HEK293 (cell line): ENCODE measurements at regions not wholly inside any gene's neighbourhood (a gene's known extent, or its start where the extent isn't known, plus 50 kb on each side); places are given as distances from the start of the nearest gene placed in this dataset.

ENCODE experiments used
- CTCF ChIA-PET: fragments of 350-600 bp; formaldehyde crosslinking; extraction: SDS; loops from one replicate; lab custom pipeline; 2021; ENCODE audit warnings: antibody characterized with exemption; lab: Yijun Ruan, JAX
- POLR2A ChIA-PET: fragments of 300-600 bp; formaldehyde crosslinking; extraction: SDS; loops from one replicate; lab custom pipeline; 2020; ENCODE audit warnings: antibody characterized with exemption, inconsistent platforms; lab: Yijun Ruan, JAX
- H3K27ac ChIP-seq: fragments of 200-500 bp; sonication (Bioruptor generic); 2 replicates; pipeline ENCODE4 v1.5.1; 2014; ENCODE audit warnings: low read depth, low read length, control low read depth, inconsistent platforms; ENCODE audit errors: extremely low read depth
- H3K36me3 ChIP-seq, 2 experiments: fragments of 200-500 bp in 1 of 2; sonication (Bioruptor generic) in 1 of 2; 1 replicate in 1 of 2; 2 replicates in 1 of 2; pipeline ENCODE4 v1.5.1; 2014 to 2017; ENCODE audit warnings: inconsistent platforms in 2 of 2, low read length in 2 of 2; ENCODE audit not compliant: control insufficient read depth in 2 of 2, insufficient read depth in 1 of 2
- H3K4me1 ChIP-seq: fragments of 200-500 bp; sonication (Bioruptor generic); 2 replicates; pipeline ENCODE4 v1.5.1; 2014; ENCODE audit warnings: mild to moderate bottlenecking, low read length, inconsistent platforms; ENCODE audit not compliant: control insufficient read depth, insufficient read depth
- H3K4me3 ChIP-seq: 2 replicates; pipeline ENCODE4 v1.5.1; 2011; ENCODE audit warnings: low read depth, mild to moderate bottlenecking, control low read depth, low read length, moderate library complexity
- H3K9me3 ChIP-seq: fragments of 200-500 bp; sonication (Bioruptor generic); 2 replicates; pipeline ENCODE4 v1.5.1; 2014; ENCODE audit warnings: low read depth, low read length, inconsistent platforms; ENCODE audit not compliant: control insufficient read depth, insufficient read depth
- GLI4 ChIP-seq: fragments of 450-650 bp; formaldehyde crosslinking; IDR thresholded peaks from 2 replicates; pipeline ENCODE4 v1.5.1; 2016; ENCODE audit warnings: missing biosample characterization, missing genetic modification characterization
- MEIS1 ChIP-seq: sonication (generic); formaldehyde crosslinking; IDR thresholded peaks from 2 replicates; pipeline ENCODE4 v1.8.1; 2022; ENCODE audit warnings: missing genetic modification reagents, mild to moderate bottlenecking, borderline replicate concordance
- SCRT1 ChIP-seq: fragments of 450-650 bp; formaldehyde crosslinking; IDR thresholded peaks from 2 replicates; pipeline ENCODE4 v1.5.1; 2016; ENCODE audit warnings: missing biosample characterization, missing genetic modification characterization, borderline replicate concordance
- TRIM28 ChIP-seq: IDR thresholded peaks from 2 replicates; pipeline ENCODE4 v1.6.1; 2011; ENCODE audit warnings: low read length, control low read depth, borderline replicate concordance
- YY2 ChIP-seq: fragments of 450-650 bp; formaldehyde crosslinking; IDR thresholded peaks from 2 replicates; pipeline ENCODE4 v1.5.1; 2016; ENCODE audit warnings: missing biosample characterization, missing genetic modification characterization
- ZNF146 ChIP-seq: fragments of 450-650 bp; formaldehyde crosslinking; IDR thresholded peaks from 2 replicates; pipeline ENCODE4 v1.5.1; 2016; ENCODE audit warnings: missing biosample characterization, missing genetic modification characterization
- ZNF157 ChIP-seq: fragments of 450-650 bp; formaldehyde crosslinking; IDR thresholded peaks from 2 replicates; pipeline ENCODE4 v1.5.1; 2016; ENCODE audit warnings: missing biosample characterization, missing genetic modification characterization
- ZNF202 ChIP-seq: fragments of 450-650 bp; formaldehyde crosslinking; IDR thresholded peaks from 2 replicates; pipeline ENCODE4 v1.5.1; 2016; ENCODE audit warnings: missing biosample characterization, missing genetic modification characterization, borderline replicate concordance
- ZNF24 ChIP-seq: fragments of 450-650 bp; formaldehyde crosslinking; IDR thresholded peaks from 2 replicates; pipeline ENCODE4 v1.5.1; 2016; ENCODE audit warnings: missing biosample characterization, missing genetic modification characterization
- ZNF391 ChIP-seq: fragments of 450-650 bp; formaldehyde crosslinking; IDR thresholded peaks from 2 replicates; pipeline ENCODE4 v1.5.1; 2016; ENCODE audit warnings: low read depth, missing biosample characterization, missing genetic modification characterization, borderline replicate concordance
- ZNF658 ChIP-seq: fragments of 450-650 bp; formaldehyde crosslinking; IDR thresholded peaks from 2 replicates; pipeline ENCODE4; 2016; ENCODE audit warnings: missing biosample characterization, missing genetic modification characterization
- ZNF776 ChIP-seq: fragments of 450-650 bp; formaldehyde crosslinking; IDR thresholded peaks from 2 replicates; pipeline ENCODE4 v1.5.0; 2017; ENCODE audit warnings: missing biosample characterization, missing genetic modification characterization, borderline replicate concordance
- TF ChIP-seq, protein P1 (sequence below): fragments of 450-650 bp; formaldehyde crosslinking; IDR thresholded peaks from 2 replicates; pipeline ENCODE4 v1.5.1; 2016; ENCODE audit warnings: missing biosample characterization, missing genetic modification characterization, low read depth
- TF ChIP-seq, protein P2 (sequence below): fragments of 450-650 bp; formaldehyde crosslinking; IDR thresholded peaks from 2 replicates; pipeline ENCODE4 v1.5.1; 2016; ENCODE audit warnings: missing biosample characterization, missing genetic modification characterization, borderline replicate concordance
- TF ChIP-seq, protein P3 (sequence below): fragments of 450-650 bp; formaldehyde crosslinking; IDR thresholded peaks from 2 replicates; pipeline ENCODE4 v1.5.1; 2016; ENCODE audit warnings: missing biosample characterization, missing genetic modification characterization
- TF ChIP-seq, protein P4 (sequence below): fragments of 450-650 bp; formaldehyde crosslinking; IDR thresholded peaks from 2 replicates; pipeline ENCODE4 v1.5.1; 2016; ENCODE audit warnings: missing biosample characterization, missing genetic modification characterization
- TF ChIP-seq, protein P5 (sequence below): fragments of 450-650 bp; formaldehyde crosslinking; IDR thresholded peaks from 2 replicates; pipeline ENCODE4 v1.5.1; 2016; ENCODE audit warnings: missing biosample characterization, missing genetic modification characterization

DNA sequence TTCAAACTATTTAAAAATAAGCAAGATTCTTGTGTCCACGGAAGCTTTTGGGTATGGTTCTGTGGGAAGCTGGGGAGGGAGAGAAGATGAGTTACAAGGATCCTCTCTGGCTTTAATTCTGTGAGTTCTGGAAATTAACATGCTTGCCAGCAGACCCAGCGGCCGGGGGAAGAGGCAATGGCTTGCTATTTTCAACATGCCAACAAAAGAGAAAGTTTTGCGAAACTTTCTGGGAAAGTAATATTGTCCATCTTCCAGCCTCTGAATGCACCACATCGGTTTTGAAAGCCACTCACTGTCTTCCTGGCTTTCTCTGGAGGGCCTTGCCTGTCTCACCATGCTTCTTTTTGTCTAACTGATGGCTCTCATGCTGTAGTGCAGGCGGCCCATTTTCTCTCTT, 85.7 kb downstream of the EN1 start:
- Histone ChIP-seq H3K9me3 (no peaks in the 10 kb centered on the region), H3K4me1 (no peaks in the 10 kb centered on the region), H3K4me3 (no peak overlapping the region), H3K27ac (no peak overlapping the region), H3K36me3 (no peaks in the 10 kb centered on the region)
- TF ChIP-seq ZNF391 (tag by site-specific recombination) (no peak), ZNF658 (tag by site-specific recombination) (no peak), ZNF157 (tag by site-specific recombination) (no peak), ZNF202 (no peak), TRIM28 (no peak), YY2 (tag by site-specific recombination) (no peak), ZNF24 (tag by site-specific recombination) (no peak), MEIS1 (CRISPR knock-in tag) (no peak), SCRT1 (tag by site-specific recombination) (no peak), ZNF146 (tag by site-specific recombination) (no peak), GLI4 (tag by site-specific recombination) (no peak), ZNF776 (tag by site-specific recombination) (no peak)
- TF ChIP-seq, protein P1, sequence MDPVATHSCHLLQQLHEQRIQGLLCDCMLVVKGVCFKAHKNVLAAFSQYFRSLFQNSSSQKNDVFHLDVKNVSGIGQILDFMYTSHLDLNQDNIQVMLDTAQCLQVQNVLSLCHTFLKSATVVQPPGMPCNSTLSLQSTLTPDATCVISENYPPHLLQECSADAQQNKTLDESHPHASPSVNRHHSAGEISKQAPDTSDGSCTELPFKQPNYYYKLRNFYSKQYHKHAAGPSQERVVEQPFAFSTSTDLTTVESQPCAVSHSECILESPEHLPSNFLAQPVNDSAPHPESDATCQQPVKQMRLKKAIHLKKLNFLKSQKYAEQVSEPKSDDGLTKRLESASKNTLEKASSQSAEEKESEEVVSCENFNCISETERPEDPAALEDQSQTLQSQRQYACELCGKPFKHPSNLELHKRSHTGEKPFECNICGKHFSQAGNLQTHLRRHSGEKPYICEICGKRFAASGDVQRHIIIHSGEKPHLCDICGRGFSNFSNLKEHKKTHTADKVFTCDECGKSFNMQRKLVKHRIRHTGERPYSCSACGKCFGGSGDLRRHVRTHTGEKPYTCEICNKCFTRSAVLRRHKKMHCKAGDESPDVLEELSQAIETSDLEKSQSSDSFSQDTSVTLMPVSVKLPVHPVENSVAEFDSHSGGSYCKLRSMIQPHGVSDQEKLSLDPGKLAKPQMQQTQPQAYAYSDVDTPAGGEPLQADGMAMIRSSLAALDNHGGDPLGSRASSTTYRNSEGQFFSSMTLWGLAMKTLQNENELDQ (tag by site-specific recombination), result no peak
- TF ChIP-seq, protein P2, sequence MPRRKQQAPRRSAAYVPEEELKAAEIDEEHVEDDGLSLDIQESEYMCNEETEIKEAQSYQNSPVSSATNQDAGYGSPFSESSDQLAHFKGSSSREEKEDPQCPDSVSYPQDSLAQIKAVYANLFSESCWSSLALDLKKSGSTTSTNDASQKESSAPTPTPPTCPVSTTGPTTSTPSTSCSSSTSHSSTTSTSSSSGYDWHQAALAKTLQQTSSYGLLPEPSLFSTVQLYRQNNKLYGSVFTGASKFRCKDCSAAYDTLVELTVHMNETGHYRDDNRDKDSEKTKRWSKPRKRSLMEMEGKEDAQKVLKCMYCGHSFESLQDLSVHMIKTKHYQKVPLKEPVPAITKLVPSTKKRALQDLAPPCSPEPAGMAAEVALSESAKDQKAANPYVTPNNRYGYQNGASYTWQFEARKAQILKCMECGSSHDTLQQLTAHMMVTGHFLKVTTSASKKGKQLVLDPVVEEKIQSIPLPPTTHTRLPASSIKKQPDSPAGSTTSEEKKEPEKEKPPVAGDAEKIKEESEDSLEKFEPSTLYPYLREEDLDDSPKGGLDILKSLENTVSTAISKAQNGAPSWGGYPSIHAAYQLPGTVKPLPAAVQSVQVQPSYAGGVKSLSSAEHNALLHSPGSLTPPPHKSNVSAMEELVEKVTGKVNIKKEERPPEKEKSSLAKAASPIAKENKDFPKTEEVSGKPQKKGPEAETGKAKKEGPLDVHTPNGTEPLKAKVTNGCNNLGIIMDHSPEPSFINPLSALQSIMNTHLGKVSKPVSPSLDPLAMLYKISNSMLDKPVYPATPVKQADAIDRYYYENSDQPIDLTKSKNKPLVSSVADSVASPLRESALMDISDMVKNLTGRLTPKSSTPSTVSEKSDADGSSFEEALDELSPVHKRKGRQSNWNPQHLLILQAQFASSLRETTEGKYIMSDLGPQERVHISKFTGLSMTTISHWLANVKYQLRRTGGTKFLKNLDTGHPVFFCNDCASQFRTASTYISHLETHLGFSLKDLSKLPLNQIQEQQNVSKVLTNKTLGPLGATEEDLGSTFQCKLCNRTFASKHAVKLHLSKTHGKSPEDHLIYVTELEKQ (tag by site-specific recombination), result no peak
- TF ChIP-seq, protein P3, sequence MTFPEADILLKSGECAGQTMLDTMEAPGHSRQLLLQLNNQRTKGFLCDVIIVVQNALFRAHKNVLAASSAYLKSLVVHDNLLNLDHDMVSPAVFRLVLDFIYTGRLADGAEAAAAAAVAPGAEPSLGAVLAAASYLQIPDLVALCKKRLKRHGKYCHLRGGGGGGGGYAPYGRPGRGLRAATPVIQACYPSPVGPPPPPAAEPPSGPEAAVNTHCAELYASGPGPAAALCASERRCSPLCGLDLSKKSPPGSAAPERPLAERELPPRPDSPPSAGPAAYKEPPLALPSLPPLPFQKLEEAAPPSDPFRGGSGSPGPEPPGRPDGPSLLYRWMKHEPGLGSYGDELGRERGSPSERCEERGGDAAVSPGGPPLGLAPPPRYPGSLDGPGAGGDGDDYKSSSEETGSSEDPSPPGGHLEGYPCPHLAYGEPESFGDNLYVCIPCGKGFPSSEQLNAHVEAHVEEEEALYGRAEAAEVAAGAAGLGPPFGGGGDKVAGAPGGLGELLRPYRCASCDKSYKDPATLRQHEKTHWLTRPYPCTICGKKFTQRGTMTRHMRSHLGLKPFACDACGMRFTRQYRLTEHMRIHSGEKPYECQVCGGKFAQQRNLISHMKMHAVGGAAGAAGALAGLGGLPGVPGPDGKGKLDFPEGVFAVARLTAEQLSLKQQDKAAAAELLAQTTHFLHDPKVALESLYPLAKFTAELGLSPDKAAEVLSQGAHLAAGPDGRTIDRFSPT (tag by site-specific recombination), result no peak
- TF ChIP-seq, protein P4, sequence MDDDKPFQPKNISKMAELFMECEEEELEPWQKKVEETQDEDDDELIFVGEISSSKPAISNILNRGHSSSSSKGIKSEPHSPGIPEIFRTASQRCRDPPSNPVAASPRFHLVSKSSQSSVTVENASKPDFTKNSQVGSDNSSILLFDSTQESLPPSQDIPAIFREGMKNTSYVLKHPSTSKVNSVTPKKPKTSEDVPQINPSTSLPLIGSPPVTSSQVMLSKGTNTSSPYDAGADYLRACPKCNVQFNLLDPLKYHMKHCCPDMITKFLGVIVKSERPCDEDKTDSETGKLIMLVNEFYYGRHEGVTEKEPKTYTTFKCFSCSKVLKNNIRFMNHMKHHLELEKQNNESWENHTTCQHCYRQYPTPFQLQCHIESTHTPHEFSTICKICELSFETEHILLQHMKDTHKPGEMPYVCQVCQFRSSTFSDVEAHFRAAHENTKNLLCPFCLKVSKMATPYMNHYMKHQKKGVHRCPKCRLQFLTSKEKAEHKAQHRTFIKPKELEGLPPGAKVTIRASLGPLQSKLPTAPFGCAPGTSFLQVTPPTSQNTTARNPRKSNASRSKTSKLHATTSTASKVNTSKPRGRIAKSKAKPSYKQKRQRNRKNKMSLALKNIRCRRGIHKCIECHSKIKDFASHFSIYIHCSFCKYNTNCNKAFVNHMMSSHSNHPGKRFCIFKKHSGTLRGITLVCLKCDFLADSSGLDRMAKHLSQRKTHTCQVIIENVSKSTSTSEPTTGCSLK (tag by site-specific recombination), result no peak
- TF ChIP-seq, protein P5, sequence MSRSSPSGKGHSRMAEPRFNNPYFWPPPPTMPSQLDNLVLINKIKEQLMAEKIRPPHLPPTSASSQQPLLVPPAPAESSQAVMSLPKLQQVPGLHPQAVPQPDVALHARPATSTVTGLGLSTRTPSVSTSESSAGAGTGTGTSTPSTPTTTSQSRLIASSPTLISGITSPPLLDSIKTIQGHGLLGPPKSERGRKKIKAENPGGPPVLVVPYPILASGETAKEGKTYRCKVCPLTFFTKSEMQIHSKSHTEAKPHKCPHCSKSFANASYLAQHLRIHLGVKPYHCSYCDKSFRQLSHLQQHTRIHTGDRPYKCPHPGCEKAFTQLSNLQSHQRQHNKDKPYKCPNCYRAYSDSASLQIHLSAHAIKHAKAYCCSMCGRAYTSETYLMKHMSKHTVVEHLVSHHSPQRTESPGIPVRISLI, result no peak
- POLR2A ChIA-PET, result no interaction called here
- CTCF ChIA-PET, result interaction anchor here (1.8 kb wide), 1 partner anchor 94 kb away, joined by 5 read pairs; no protein-coding TSS in a partner anchor
